ENCODE measurements at regions not wholly inside any gene's neighbourhood (a gene's known extent, or its start where the extent isn't known, plus 50 kb on each side); places are given as distances from the start of the nearest gene placed in this dataset.

- DNase-seq (ENCODE audit: low spot score) (no peak), ATAC-seq (no peak)
- Mint-ChIP-seq H3K27me3 (ENCODE audit: insufficient read depth, low read depth, poor library complexity) (no peaks in the 10 kb centered on the region), H3K36me3 (ENCODE audit: low read depth) (no peaks in the 10 kb centered on the region), H3K27ac (no peak overlapping the region), H3K4me1 (no peaks in the 10 kb centered on the region), H3K9me3 (peaks cover 24% of the 10 kb centered on the region), H3K4me3 (no peak overlapping the region)
- no peak overlapping the region for H3K4me2 ChIP-seq
- no peak overlapping the region; the same call in 1 of the 2 replicates for H2AFZ ChIP-seq
- no peak for TF ChIP-seq ZNF331 (CRISPR knock-in tag; IDR thresholded peaks at IDR 0.05; ENCODE audit: low read depth)
- TF ChIP-seq, protein P1, sequence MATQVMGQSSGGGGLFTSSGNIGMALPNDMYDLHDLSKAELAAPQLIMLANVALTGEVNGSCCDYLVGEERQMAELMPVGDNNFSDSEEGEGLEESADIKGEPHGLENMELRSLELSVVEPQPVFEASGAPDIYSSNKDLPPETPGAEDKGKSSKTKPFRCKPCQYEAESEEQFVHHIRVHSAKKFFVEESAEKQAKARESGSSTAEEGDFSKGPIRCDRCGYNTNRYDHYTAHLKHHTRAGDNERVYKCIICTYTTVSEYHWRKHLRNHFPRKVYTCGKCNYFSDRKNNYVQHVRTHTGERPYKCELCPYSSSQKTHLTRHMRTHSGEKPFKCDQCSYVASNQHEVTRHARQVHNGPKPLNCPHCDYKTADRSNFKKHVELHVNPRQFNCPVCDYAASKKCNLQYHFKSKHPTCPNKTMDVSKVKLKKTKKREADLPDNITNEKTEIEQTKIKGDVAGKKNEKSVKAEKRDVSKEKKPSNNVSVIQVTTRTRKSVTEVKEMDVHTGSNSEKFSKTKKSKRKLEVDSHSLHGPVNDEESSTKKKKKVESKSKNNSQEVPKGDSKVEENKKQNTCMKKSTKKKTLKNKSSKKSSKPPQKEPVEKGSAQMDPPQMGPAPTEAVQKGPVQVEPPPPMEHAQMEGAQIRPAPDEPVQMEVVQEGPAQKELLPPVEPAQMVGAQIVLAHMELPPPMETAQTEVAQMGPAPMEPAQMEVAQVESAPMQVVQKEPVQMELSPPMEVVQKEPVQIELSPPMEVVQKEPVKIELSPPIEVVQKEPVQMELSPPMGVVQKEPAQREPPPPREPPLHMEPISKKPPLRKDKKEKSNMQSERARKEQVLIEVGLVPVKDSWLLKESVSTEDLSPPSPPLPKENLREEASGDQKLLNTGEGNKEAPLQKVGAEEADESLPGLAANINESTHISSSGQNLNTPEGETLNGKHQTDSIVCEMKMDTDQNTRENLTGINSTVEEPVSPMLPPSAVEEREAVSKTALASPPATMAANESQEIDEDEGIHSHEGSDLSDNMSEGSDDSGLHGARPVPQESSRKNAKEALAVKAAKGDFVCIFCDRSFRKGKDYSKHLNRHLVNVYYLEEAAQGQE (IDR thresholded peaks at IDR 0.05; ENCODE audit: unreplicated experiment), result no peak
- TF ChIP-seq EZH2 (IDR thresholded peaks at IDR 0.05; ENCODE audit: low read depth, unreplicated experiment), result no peak
- no peak for TF ChIP-seq ZNF462 (CRISPR knock-in tag; IDR thresholded peaks at IDR 0.05)
- H3K27me3 ChIP-seq (ENCODE audit: insufficient read depth), result no peaks in the 10 kb centered on the region
- H4K20me1 ChIP-seq (replicated peaks; ENCODE audit: insufficient read depth), result no peaks in the 10 kb centered on the region
- H3K79me2 ChIP-seq (replicated peaks; ENCODE audit: insufficient read depth), result no peaks in the 10 kb centered on the region
- no peak overlapping the region for H3K4me3 ChIP-seq
- H3K27ac ChIP-seq (ENCODE audit: low read depth), result no peak overlapping the region
- H3K9me2 ChIP-seq (ENCODE audit: insufficient read depth), result 0 out of 2 replicates have a peak, but pooled peaks cover 4% of the 10 kb centered on the region
- no peaks in the 10 kb centered on the region for H3K4me1 ChIP-seq (ENCODE audit: insufficient read depth)
- H3K36me3 ChIP-seq (ENCODE audit: insufficient read depth), result no peaks in the 10 kb centered on the region
- no peaks in the 10 kb centered on the region for H3F3A ChIP-seq (replicated peaks; ENCODE audit: low read depth)
These were observed 697.3 kb downstream of the TLR4 start for GRCh38 chr9:118401546-118401945.

Measured in GM23338 (cell line).